Cardiac muscle cell (in vitro differentiated cells and primary cell): ENCODE measurements at regions not wholly inside any gene's neighbourhood (a gene's known extent, or its start where the extent isn't known, plus 50 kb on each side); places are given as distances from the start of the nearest gene placed in this dataset.

ENCODE experiments used
- DNase-seq, 2 donors: peaks; one replicate each; pipeline versions ENCODE4 v3.0.0 to v3.0.0-alpha.2; 2010 to 2017; ENCODE audit warnings: low read depth in 1 of 2, low spot score in 1 of 2
- H3K27ac ChIP-seq: fragments of 200-600 bp; sonication (generic); 2 replicates; pipeline ENCODE4 v1.5.1; 2016
- H3K27me3 ChIP-seq: fragments of 200-600 bp; sonication (generic); 2 replicates; pipeline ENCODE4 v1.6.0; 2016; ENCODE audit warnings: control low read depth
- H3K36me3 ChIP-seq: fragments of 200-600 bp; sonication (generic); 2 replicates; pipeline ENCODE4 v1.5.1; 2016; ENCODE audit warnings: control low read depth
- H3K4me1 ChIP-seq: fragments of 200-600 bp; sonication (generic); 2 replicates; pipeline ENCODE4 v1.8.1; 2017; ENCODE audit warnings: low read depth, mild to moderate bottlenecking, mixed run types
- H3K4me3 ChIP-seq: fragments of 200-600 bp; sonication (generic); 2 replicates; pipeline ENCODE4 v1.5.1; 2016; ENCODE audit warnings: mild to moderate bottlenecking
- H3K9me3 ChIP-seq: fragments of 200-600 bp; sonication (generic); 2 replicates; pipeline ENCODE4 v1.5.1; 2017; ENCODE audit warnings: low read depth, mild to moderate bottlenecking, control low read depth
- CTCF ChIP-seq: IDR thresholded peaks from 2 replicates; pipeline ENCODE4 v1.5.1; 2012; ENCODE audit warnings: low read depth, mild to moderate bottlenecking, low read length

- DNase-seq: no peak
- Histone ChIP-seq H3K4me1 (peaks cover 4% of the 10 kb centered on the region), H3K27ac (no peak overlapping the region), H3K27me3 (no peaks in the 10 kb centered on the region), H3K9me3 (no peaks in the 10 kb centered on the region), H3K36me3 (no peaks in the 10 kb centered on the region), H3K4me3 (no peak overlapping the region)
- no peak for TF ChIP-seq CTCF
Observed at GRCh38 chr6:139841794-139842215, 467.4 kb upstream of the CITED2 start.

- no peaks in the 10 kb centered on the region for H3K4me1 ChIP-seq
- H3K27ac ChIP-seq: no peak overlapping the region
- TF ChIP-seq CTCF: no peak
- no peaks in the 10 kb centered on the region for H3K9me3 ChIP-seq
- H3K4me3 ChIP-seq: no peak overlapping the region
- H3K36me3 ChIP-seq: no peaks in the 10 kb centered on the region
- DNase-seq: no peak
- H3K27me3 ChIP-seq: no peaks in the 10 kb centered on the region
Observed at GRCh38 chr6:139839506-139840156, 465.2 kb upstream of the CITED2 start.

- Histone ChIP-seq H3K27ac (no peak overlapping the region), H3K27me3 (no peaks in the 10 kb centered on the region), H3K4me1 (no peaks in the 10 kb centered on the region), H3K4me3 (no peak overlapping the region), H3K36me3 (no peaks in the 10 kb centered on the region), H3K9me3 (no peaks in the 10 kb centered on the region)
- no peak for DNase-seq
- TF ChIP-seq CTCF: no peak
Observed at GRCh38 chr6:139834232-139834631, 459.8 kb upstream of the CITED2 start.

GRCh38 chr6:139833592-139833991 is 459.1 kb upstream of the CITED2 start:
- Histone ChIP-seq H3K36me3 (no peaks in the 10 kb centered on the region), H3K27me3 (no peaks in the 10 kb centered on the region), H3K27ac (no peak overlapping the region), H3K9me3 (no peaks in the 10 kb centered on the region), H3K4me3 (no peak overlapping the region), H3K4me1 (no peaks in the 10 kb centered on the region)
- TF ChIP-seq CTCF: no peak
- no peak for DNase-seq

- no peak for TF ChIP-seq CTCF
- Histone ChIP-seq H3K4me3 (no peak overlapping the region), H3K27ac (no peak overlapping the region), H3K27me3 (no peaks in the 10 kb centered on the region), H3K9me3 (no peaks in the 10 kb centered on the region), H3K36me3 (no peaks in the 10 kb centered on the region), H3K4me1 (no peaks in the 10 kb centered on the region)
- DNase-seq: no peak
Observed at GRCh38 chr6:139832493-139833305, 458.3 kb upstream of the CITED2 start.
